A549 (cell line): ENCODE measurements at regions not wholly inside any gene's neighbourhood (a gene's known extent, or its start where the extent isn't known, plus 50 kb on each side); places are given as distances from the start of the nearest gene placed in this dataset.
A peak's percentile ranks its signal among the peaks of the same experiment; 100 is the strongest.

Source experiments
- ATAC-seq, 2 experiments: fragments of 200-7000 bp in 1 of 2; fragments of >200 bp in 1 of 2; cut with Nextera tagmentation in 1 of 2; cut with Tn5 transposase in 1 of 2; 3 replicates each; pipeline versions ENCODE4 v1.8.0 to v1.9.1; 2018 to 2020; ENCODE audit warnings: mild to moderate bottlenecking in 1 of 2, moderate library complexity in 1 of 2
- CTCF ChIA-PET: fragments of 300-600 bp; sonication (Branson Sonifier 250); formaldehyde crosslinking; extraction: SDS; loops from one replicate; lab custom pipeline; 2021; ENCODE audit warnings: antibody characterized with exemption, inconsistent platforms; lab: Yijun Ruan, JAX
- POLR2A ChIA-PET: fragments of 350-600 bp; formaldehyde crosslinking; extraction: SDS; loops from one replicate; lab custom pipeline; 2021; ENCODE audit warnings: antibody characterized with exemption, inconsistent platforms; lab: Yijun Ruan, JAX
- DNase-seq, 2 experiments: peaks; one replicate each; pipeline versions ENCODE4 v3.0.0 to v3.0.0-alpha.2; 2011 to 2016; ENCODE audit warnings: low read depth in 1 of 2, low spot score in 1 of 2
- FAIRE-seq: peaks from 2 replicates; lab custom pipeline; 2011; peaks lifted over from hg19 to GRCh38; lab: Jason Lieb, UNC
- H3K27ac ChIP-seq, 2 experiments: fragments of >200 bp; sonication (Bioruptor Twin); formaldehyde crosslinking; 3 replicates each; pipeline ENCODE4 v1.5.1; 2016 to 2017
- H3K4me1 ChIP-seq: fragments of >200 bp; sonication (Bioruptor Twin); formaldehyde crosslinking; 3 replicates; pipeline ENCODE4 v1.6.1; 2016
- H3K4me2 ChIP-seq: fragments of >200 bp; sonication (Bioruptor Twin); formaldehyde crosslinking; 3 replicates; pipeline ENCODE4 v1.6.1; 2016
- H3K4me3 ChIP-seq: fragments of >200 bp; sonication (Bioruptor Twin); formaldehyde crosslinking; 3 replicates; pipeline ENCODE4 v1.5.1; 2016
- H3K9me3 ChIP-seq: fragments of >200 bp; sonication (Bioruptor Twin); formaldehyde crosslinking; 3 replicates; pipeline ENCODE4 v1.6.1; 2016
- CBX2 ChIP-seq: fragments of 200-600 bp; sonication (generic); IDR thresholded peaks from 2 replicates; pipeline ENCODE4 v1.6.1; 2016; ENCODE audit warnings: low read depth, mild to moderate bottlenecking, borderline replicate concordance
- CEBPB ChIP-seq, 2 experiments: fragments of >200 bp in 1 of 2; sonication (Bioruptor Twin) in 1 of 2; formaldehyde crosslinking in 1 of 2; IDR thresholded peaks; 2 replicates each; pipeline ENCODE4 v1.6.1; 2012 to 2016
- CHD2 ChIP-seq: fragments of 150-350 bp; IDR thresholded peaks from 2 replicates; pipeline ENCODE4 v1.6.1; 2014; ENCODE audit warnings: low read length; ENCODE audit not compliant: partially characterized antibody
- CHD4 ChIP-seq: fragments of 200-600 bp; sonication (generic); IDR thresholded peaks from 2 replicates; pipeline ENCODE4 v1.6.1; 2016; ENCODE audit warnings: antibody characterized with exemption, mild to moderate bottlenecking, borderline replicate concordance
- EHF ChIP-seq: fragments of 250-450 bp; sonication (Bioruptor Pico); IDR thresholded peaks from 2 replicates; pipeline ENCODE4 v1.5.0; 2020; ENCODE audit warnings: mild to moderate bottlenecking
- ESRRA ChIP-seq: fragments of 150-350 bp; IDR thresholded peaks from 2 replicates; pipeline ENCODE4 v1.6.1; 2014; ENCODE audit warnings: mild to moderate bottlenecking, low read length, borderline replicate concordance
- HOXA7 ChIP-seq: fragments of 250-450 bp; sonication (Bioruptor Pico); IDR thresholded peaks from 2 replicates; pipeline ENCODE4 v1.5.0; 2020; ENCODE audit warnings: mild to moderate bottlenecking, moderate library complexity
- HOXB13 ChIP-seq: fragments of 250-450 bp; sonication (Bioruptor Pico); IDR thresholded peaks from 2 replicates; pipeline ENCODE4 v1.5.0; 2020; ENCODE audit warnings: low read depth, mild to moderate bottlenecking, moderate library complexity
- JUN ChIP-seq, 2 experiments: fragments of >200 bp; sonication (Bioruptor Twin); formaldehyde crosslinking; IDR thresholded peaks; 2 replicates in 1 of 2; 3 replicates in 1 of 2; pipeline ENCODE4 v1.6.1; 2016 to 2017
- KDM1A ChIP-seq: fragments of 200-600 bp; sonication (generic); IDR thresholded peaks from 2 replicates; pipeline ENCODE4 v1.6.1; 2016; ENCODE audit warnings: low read depth, mild to moderate bottlenecking
- KDM5A ChIP-seq: fragments of 200-600 bp; sonication (generic); IDR thresholded peaks from 2 replicates; pipeline ENCODE4 v1.6.1; 2016; ENCODE audit warnings: antibody characterized with exemption, mild to moderate bottlenecking
- MAFK ChIP-seq: fragments of 450-650 bp; IDR thresholded peaks from 2 replicates; pipeline ENCODE4 v1.6.1; 2014; ENCODE audit not compliant: partially characterized antibody
- MYC ChIP-seq: IDR thresholded peaks from 2 replicates; pipeline ENCODE4 v1.6.1; 2012; ENCODE audit warnings: mild to moderate bottlenecking, inconsistent platforms, low read length, improper control_type of control experiment, borderline replicate concordance
- NPAS2 ChIP-seq: fragments of 250-450 bp; sonication (Bioruptor Pico); IDR thresholded peaks from 2 replicates; pipeline ENCODE4 v1.8.0; 2022; ENCODE audit warnings: mild to moderate bottlenecking, moderate library complexity, borderline replicate concordance
- POLR2A ChIP-seq: IDR thresholded peaks from 2 replicates; pipeline ENCODE4 v1.6.1; 2012; ENCODE audit warnings: mild to moderate bottlenecking, low read length
- POLR2AphosphoS2 ChIP-seq: conservative IDR thresholded peaks from 2 replicates; pipeline ENCODE4 v1.6.1; 2012; ENCODE audit warnings: low read length, improper control_type of control experiment, inconsistent platforms
- RCOR1 ChIP-seq: fragments of 150-350 bp; IDR thresholded peaks from 2 replicates; pipeline ENCODE4 v1.6.1; 2014; ENCODE audit warnings: antibody characterized with exemption, low read length, low read depth
- RFX5 ChIP-seq: fragments of 450-650 bp; IDR thresholded peaks from 2 replicates; pipeline ENCODE4 v1.7.1; 2014; ENCODE audit warnings: antibody characterized with exemption, mild to moderate bottlenecking, moderate library complexity
- TP53 ChIP-seq: fragments of 250-450 bp; sonication (Bioruptor Pico); IDR thresholded peaks from 2 replicates; pipeline ENCODE4 v1.5.0; 2021; ENCODE audit warnings: mild to moderate bottlenecking, moderate library complexity
- ZFP36 ChIP-seq: fragments of 450-650 bp; IDR thresholded peaks from 2 replicates; pipeline ENCODE4 v1.6.1; 2014; ENCODE audit warnings: borderline replicate concordance; ENCODE audit not compliant: partially characterized antibody
- ZNF302 ChIP-seq: fragments of 250-450 bp; sonication (Bioruptor Pico); IDR thresholded peaks from 2 replicates; pipeline ENCODE4 v1.9.0; 2021; ENCODE audit warnings: inconsistent platforms, mild to moderate bottlenecking, moderate library complexity
- ZSCAN20 ChIP-seq: fragments of 250-450 bp; sonication (Bioruptor Pico); IDR thresholded peaks from 2 replicates; pipeline ENCODE4 v1.8.0; 2022; ENCODE audit warnings: mild to moderate bottlenecking, moderate library complexity
- WGBS: methylation state at CpG from one replicate; pipeline ENCODE4 v1.1.6; 2017; ENCODE audit errors: missing lambda C conversion rate; 5-methylcytosine and 5-hydroxymethylcytosine counted together
- TF ChIP-seq, protein P1 (sequence below): fragments of 250-450 bp; sonication (Bioruptor Pico); IDR thresholded peaks from 2 replicates; pipeline ENCODE4 v1.5.0; 2021; ENCODE audit warnings: mild to moderate bottlenecking, moderate library complexity, borderline replicate concordance
- TF ChIP-seq, protein P2 (sequence below): fragments of 450-650 bp; IDR thresholded peaks from 2 replicates; pipeline ENCODE4 v1.6.1; 2014; ENCODE audit warnings: antibody characterized with exemption
- TF ChIP-seq, protein P3 (sequence below): fragments of 150-350 bp; IDR thresholded peaks from 2 replicates; pipeline ENCODE4 v1.6.1; 2014; ENCODE audit warnings: low read depth, mild to moderate bottlenecking, low read length
- TF ChIP-seq, protein P4 (sequence below): fragments of >200 bp; sonication (Bioruptor Twin); formaldehyde crosslinking; IDR thresholded peaks from 2 replicates; pipeline ENCODE4 v1.6.1; 2016

DNA sequence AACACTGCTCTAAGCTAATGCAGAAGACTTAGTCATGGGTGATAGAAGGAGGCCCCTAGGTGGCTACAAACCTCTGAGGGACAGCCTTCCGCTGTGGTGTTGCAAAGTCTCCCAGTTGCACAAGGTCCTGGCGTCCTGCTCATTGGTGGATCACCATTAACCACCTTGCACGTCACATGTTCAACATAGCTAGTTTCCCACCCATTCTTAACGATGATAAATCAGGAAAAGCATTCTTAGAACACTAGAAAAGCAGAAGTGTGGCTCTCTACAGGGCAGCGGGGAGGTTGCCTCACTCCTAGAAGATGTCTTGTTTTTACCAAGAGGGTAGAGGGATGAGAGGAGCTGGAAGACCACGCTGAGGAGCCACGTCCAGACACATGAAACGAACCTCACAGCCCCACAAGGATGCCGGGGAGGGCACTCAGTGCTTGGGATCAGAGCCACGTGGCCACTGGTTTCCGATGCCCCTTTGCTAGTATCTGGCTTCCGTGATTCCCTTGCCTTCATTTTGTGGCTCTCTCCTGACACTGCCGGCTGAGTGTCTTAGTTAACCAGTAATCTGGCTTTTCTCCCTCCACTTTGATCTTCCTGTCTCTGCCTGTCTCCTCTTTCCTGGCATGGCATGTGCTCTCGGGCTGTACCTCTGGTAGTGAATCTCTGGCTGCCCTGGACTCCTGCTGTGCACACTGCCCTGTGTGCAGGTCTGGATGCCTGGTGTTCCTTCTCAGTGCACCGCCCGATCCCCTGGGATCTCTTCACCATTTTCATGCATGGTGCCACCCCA lies 91.4 kb upstream of the NEDD9 start:
- Histone ChIP-seq H3K9me3 (no peaks in the 10 kb centered on the region), H3K4me3 (no peak overlapping the region), H3K27ac (peak overlapping the region; percentile 59 to 96), H3K4me2 (peak overlapping the region; percentile 21; the same call in 1 of the 3 replicates), H3K4me1 (peaks cover 39% of the 10 kb centered on the region)
- no peak for FAIRE-seq
- TF ChIP-seq CBX2 (no peak), JUN (IDR thresholded peaks at IDR 0.05) (no peak), ZFP36 (no peak)
- POLR2A ChIA-PET: no interaction called here
- 89% methylated on average over 16 of the region's 16 CpGs for WGBS
- ATAC-seq: peak in 1 of 2 experiments; percentile 39; a peak in 3 of 6 replicates
- CTCF ChIA-PET: interaction anchor here (4.5 kb wide), 1 partner anchor 172 kb away, joined by 16 read pairs; no protein-coding TSS in a partner anchor
- no peak for DNase-seq

DNA sequence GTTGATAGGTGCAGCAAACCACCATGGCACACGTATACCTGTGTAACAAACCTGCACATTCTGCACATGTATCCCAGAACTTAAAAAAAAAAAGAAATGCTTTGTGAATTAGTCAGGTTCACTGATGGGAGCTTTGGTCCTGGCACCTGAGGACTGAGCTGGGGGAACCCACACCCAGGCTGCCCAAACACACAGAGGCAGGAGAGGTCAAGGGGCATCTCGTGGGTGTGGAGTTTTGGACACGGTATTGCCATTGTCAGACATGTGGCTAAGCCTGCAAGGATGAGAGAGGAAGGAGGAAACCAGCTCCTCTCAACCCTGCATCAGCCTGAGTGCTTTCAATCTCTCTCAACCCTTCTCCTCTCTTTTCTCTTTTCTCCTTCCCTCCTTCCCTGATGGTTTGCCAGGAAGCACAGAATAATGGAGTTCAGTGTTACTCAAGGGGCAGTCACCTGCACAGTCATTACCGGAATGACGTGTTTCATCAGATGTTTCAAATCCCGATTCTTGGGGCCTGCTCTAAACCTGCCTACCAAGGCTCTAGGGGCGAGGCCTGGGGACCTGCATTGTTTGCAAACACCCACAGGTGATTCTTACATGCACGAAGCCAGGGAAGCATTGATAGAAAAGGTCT lies 89.9 kb upstream of the NEDD9 start:
- ATAC-seq (no peak), FAIRE-seq (no peak), DNase-seq (no peak)
- Histone ChIP-seq H3K4me1 (peaks cover 51% of the 10 kb centered on the region), H3K27ac (peak overlapping the region; percentile 59 to 96; a peak in 5 of 6 replicates), H3K9me3 (no peaks in the 10 kb centered on the region), H3K4me2 (no peak overlapping the region), H3K4me3 (no peak overlapping the region)
- ChIA-PET POLR2A (no interaction called here), CTCF (interaction anchor here (4.5 kb wide), 1 partner anchor 174 kb away, joined by 16 read pairs; no protein-coding TSS in a partner anchor)
- no peak for TF ChIP-seq CHD4
- no peak for TF ChIP-seq KDM5A
- TF ChIP-seq RFX5: no peak
- no peak for TF ChIP-seq JUN (IDR thresholded peaks at IDR 0.05)
- no peak for TF ChIP-seq POLR2AphosphoS2
- no peak for TF ChIP-seq NPAS2 (CRISPR knock-in tag)
- no peak for TF ChIP-seq RCOR1
- TF ChIP-seq POLR2A: no peak
- TF ChIP-seq CHD2: no peak
- no peak for TF ChIP-seq EHF
- TF ChIP-seq ZSCAN20 (CRISPR knock-in tag): no peak
- no peak for TF ChIP-seq MYC
- TF ChIP-seq ESRRA: no peak
- TF ChIP-seq MAFK: no peak
- TF ChIP-seq, protein P1, sequence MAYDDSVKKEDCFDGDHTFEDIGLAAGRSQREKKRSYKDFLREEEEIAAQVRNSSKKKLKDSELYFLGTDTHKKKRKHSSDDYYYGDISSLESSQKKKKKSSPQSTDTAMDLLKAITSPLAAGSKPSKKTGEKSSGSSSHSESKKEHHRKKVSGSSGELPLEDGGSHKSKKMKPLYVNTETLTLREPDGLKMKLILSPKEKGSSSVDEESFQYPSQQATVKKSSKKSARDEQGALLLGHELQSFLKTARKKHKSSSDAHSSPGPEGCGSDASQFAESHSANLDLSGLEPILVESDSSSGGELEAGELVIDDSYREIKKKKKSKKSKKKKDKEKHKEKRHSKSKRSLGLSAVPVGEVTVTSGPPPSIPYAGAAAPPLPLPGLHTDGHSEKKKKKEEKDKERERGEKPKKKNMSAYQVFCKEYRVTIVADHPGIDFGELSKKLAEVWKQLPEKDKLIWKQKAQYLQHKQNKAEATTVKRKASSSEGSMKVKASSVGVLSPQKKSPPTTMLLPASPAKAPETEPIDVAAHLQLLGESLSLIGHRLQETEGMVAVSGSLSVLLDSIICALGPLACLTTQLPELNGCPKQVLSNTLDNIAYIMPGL (CRISPR knock-in tag): no peak
- TF ChIP-seq KDM1A: no peak
- no peak for TF ChIP-seq TP53 (CRISPR knock-in tag)
- WGBS: 63% methylated on average over 8 of the region's 8 CpGs

DNA sequence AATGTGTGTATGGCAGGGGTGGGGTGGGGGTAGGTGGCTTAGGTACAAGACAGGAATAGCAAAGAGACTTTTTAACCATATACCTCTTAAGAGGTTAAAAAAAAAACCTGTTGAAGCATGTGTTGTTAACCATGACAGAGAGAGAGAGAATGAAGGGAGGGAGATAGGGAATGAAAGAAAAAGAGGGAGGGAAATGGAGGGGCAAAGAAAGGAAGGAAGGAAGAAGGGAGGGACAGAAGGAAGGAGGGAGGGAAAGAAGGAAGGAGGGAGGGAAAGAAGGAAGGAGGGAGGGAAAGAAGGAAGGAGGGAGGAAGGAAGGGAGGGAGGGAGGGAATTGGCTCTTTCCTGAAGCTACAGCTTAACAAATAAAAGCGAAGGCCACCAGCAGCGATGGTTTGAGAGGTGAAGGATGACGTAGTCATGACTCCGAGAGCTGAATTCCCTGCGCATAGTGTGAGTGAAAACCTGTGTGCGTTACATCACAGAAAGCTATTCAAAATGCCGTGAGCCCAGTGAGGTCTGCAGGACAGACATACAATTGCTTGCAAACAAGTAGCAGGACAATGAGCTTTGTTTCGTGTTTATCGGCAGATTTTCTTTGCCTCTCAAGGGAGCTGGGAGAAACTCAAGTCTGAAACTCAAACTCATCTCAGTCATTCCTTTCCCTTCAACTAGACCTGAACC lies 88.6 kb upstream of the NEDD9 start:
- TF ChIP-seq ZNF302 (CRISPR knock-in tag) (no peak), POLR2AphosphoS2 (no peak), HOXB13 (no peak), CEBPB (IDR thresholded peaks at IDR 0.05) (no peak), NPAS2 (CRISPR knock-in tag) (no peak), ZSCAN20 (CRISPR knock-in tag) (no peak), KDM1A (no peak), HOXA7 (no peak)
- TF ChIP-seq, protein P2, sequence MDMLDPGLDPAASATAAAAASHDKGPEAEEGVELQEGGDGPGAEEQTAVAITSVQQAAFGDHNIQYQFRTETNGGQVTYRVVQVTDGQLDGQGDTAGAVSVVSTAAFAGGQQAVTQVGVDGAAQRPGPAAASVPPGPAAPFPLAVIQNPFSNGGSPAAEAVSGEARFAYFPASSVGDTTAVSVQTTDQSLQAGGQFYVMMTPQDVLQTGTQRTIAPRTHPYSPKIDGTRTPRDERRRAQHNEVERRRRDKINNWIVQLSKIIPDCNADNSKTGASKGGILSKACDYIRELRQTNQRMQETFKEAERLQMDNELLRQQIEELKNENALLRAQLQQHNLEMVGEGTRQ: no peak
- TF ChIP-seq, protein P3, sequence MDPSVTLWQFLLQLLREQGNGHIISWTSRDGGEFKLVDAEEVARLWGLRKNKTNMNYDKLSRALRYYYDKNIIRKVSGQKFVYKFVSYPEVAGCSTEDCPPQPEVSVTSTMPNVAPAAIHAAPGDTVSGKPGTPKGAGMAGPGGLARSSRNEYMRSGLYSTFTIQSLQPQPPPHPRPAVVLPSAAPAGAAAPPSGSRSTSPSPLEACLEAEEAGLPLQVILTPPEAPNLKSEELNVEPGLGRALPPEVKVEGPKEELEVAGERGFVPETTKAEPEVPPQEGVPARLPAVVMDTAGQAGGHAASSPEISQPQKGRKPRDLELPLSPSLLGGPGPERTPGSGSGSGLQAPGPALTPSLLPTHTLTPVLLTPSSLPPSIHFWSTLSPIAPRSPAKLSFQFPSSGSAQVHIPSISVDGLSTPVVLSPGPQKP: no peak
- TF ChIP-seq, protein P4, sequence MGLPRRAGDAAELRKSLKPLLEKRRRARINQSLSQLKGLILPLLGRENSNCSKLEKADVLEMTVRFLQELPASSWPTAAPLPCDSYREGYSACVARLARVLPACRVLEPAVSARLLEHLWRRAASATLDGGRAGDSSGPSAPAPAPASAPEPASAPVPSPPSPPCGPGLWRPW: no peak
- CTCF ChIA-PET: interaction anchor here (4.5 kb wide), 1 partner anchor 175 kb away, joined by 16 read pairs; no protein-coding TSS in a partner anchor
- WGBS: 93% methylated on average over 9 of the region's 9 CpGs
- Histone ChIP-seq H3K4me2 (no peak overlapping the region), H3K4me1 (peaks cover 62% of the 10 kb centered on the region), H3K9me3 (no peaks in the 10 kb centered on the region), H3K27ac (peak overlapping the region; percentile 96), H3K4me3 (no peak overlapping the region)
- ATAC-seq (no peak), DNase-seq (no peak), FAIRE-seq (no peak)
- POLR2A ChIA-PET: no interaction called here
